ENCODE measurements at regions not wholly inside any gene's neighbourhood (a gene's known extent, or its start where the extent isn't known, plus 50 kb on each side); places are given as distances from the start of the nearest gene placed in this dataset.
"Not testable (repeated sequence)": the region's sequence is repeated elsewhere in the genome, so short reads cannot be mapped to it uniquely, and the experiment has no call there.

GRCh38 chr16:77488652-77489051 lies 53.8 kb upstream of the ADAMTS18 start:
- FAIRE-seq = no peak

GRCh38 chr16:77491091-77491490 lies 56.3 kb upstream of the ADAMTS18 start:
- FAIRE-seq = no peak

GRCh38 chr16:77496934-77497333 lies 62.1 kb upstream of the ADAMTS18 start:
- no peak for FAIRE-seq

- no peak for FAIRE-seq
Measured at GRCh38 chr16:77499373-77500285, 64.8 kb upstream of the ADAMTS18 start.

GRCh38 chr16:77500286-77500598 lies 65.4 kb upstream of the ADAMTS18 start:
- no peak for FAIRE-seq

- FAIRE-seq = no peak
Measured at GRCh38 chr16:77500934-77501664, 66.3 kb upstream of the ADAMTS18 start.

GRCh38 chr16:77502448-77502847 lies 67.6 kb upstream of the ADAMTS18 start:
- FAIRE-seq = no peak

GRCh38 chr16:77506492-77506891 lies 71.7 kb upstream of the ADAMTS18 start:
- not testable (repeated sequence) for FAIRE-seq

GRCh38 chr16:77509051-77509450 lies 74.2 kb upstream of the ADAMTS18 start:
- no peak for FAIRE-seq

GRCh38 chr16:77509796-77510195 lies 75.0 kb upstream of the ADAMTS18 start:
- FAIRE-seq = no peak

- FAIRE-seq = no peak
Measured at GRCh38 chr16:77511053-77511452, 76.2 kb upstream of the ADAMTS18 start.

- no peak for FAIRE-seq
Measured at GRCh38 chr16:77514500-77515220, 79.8 kb upstream of the ADAMTS18 start.

GRCh38 chr16:77525226-77525625 lies 90.4 kb upstream of the ADAMTS18 start:
- not testable (repeated sequence) for FAIRE-seq

GRCh38 chr16:77531752-77532151 lies 96.9 kb upstream of the ADAMTS18 start:
- FAIRE-seq = no peak

GRCh38 chr16:77536809-77537208 lies 102.0 kb upstream of the ADAMTS18 start:
- no peak for FAIRE-seq

GRCh38 chr16:77539421-77540034 lies 104.7 kb upstream of the ADAMTS18 start:
- no peak for FAIRE-seq

GRCh38 chr16:77540646-77541045 lies 105.8 kb upstream of the ADAMTS18 start:
- no peak for FAIRE-seq

- FAIRE-seq = no peak
Measured at GRCh38 chr16:77541165-77541564, 106.3 kb upstream of the ADAMTS18 start.

GRCh38 chr16:77548151-77548550 lies 113.3 kb upstream of the ADAMTS18 start:
- no peak for FAIRE-seq

- FAIRE-seq = no peak
Measured at GRCh38 chr16:77548766-77549165, 113.9 kb upstream of the ADAMTS18 start.

GRCh38 chr16:77549876-77550275 lies 115.0 kb upstream of the ADAMTS18 start:
- FAIRE-seq = no peak

- no peak for FAIRE-seq
Measured at GRCh38 chr16:77551357-77551756, 116.5 kb upstream of the ADAMTS18 start.

- no peak for FAIRE-seq
Measured at GRCh38 chr16:77553130-77553529, 118.3 kb upstream of the ADAMTS18 start.
